ENCODE measurements at regions not wholly inside any gene's neighbourhood (a gene's known extent, or its start where the extent isn't known, plus 50 kb on each side); places are given as distances from the start of the nearest gene placed in this dataset.
"Not testable (repeated sequence)": the region's sequence is repeated elsewhere in the genome, so short reads cannot be mapped to it uniquely, and the experiment has no call there.

GRCh38 chr1:112836642-112837041 is 119.4 kb downstream of the SLC16A1 start:
- no peak for DNase-seq (ENCODE audit: low spot score)
- H3K36me3 ChIP-seq, result no peaks in the 10 kb centered on the region
- intact Hi-C loops (cut with DNase I), result no loop called here
- no peak overlapping the region for H3K4me3 ChIP-seq
- no peaks in the 10 kb centered on the region for H3K27me3 ChIP-seq (replicated peaks; ENCODE audit: insufficient read depth)
- no peak for TF ChIP-seq POLR2AphosphoS5 (IDR thresholded peaks at IDR 0.05)
- no peak for TF ChIP-seq CTCF (IDR thresholded peaks at IDR 0.05)
- no peak for TF ChIP-seq POLR2A (IDR thresholded peaks at IDR 0.05)
- 25% methylated on average over 3 of the region's 3 CpGs for WGBS
- H3K27ac ChIP-seq, result no peak overlapping the region
- no peaks in the 10 kb centered on the region for H3K9me3 ChIP-seq
- H3K4me1 ChIP-seq (replicated peaks), result no peaks in the 10 kb centered on the region

- Histone ChIP-seq H3K27me3 (replicated peaks; ENCODE audit: insufficient read depth) (no peaks in the 10 kb centered on the region), H3K27ac (no peak overlapping the region), H3K4me3 (no peak overlapping the region), H3K9me3 (no peaks in the 10 kb centered on the region), H3K4me1 (replicated peaks) (no peaks in the 10 kb centered on the region), H3K36me3 (no peaks in the 10 kb centered on the region)
- TF ChIP-seq POLR2A (IDR thresholded peaks at IDR 0.05), result no peak
- TF ChIP-seq POLR2AphosphoS5 (IDR thresholded peaks at IDR 0.05), result no peak
- TF ChIP-seq CTCF (IDR thresholded peaks at IDR 0.05), result no peak
- DNase-seq (ENCODE audit: low spot score), result no peak
- 73% methylated on average over 2 of the region's 2 CpGs for WGBS
- intact Hi-C loops (cut with DNase I), result no loop called here
Observed at GRCh38 chr1:112833806-112834205, 118.7 kb upstream of the PPM1J start.

DNA sequence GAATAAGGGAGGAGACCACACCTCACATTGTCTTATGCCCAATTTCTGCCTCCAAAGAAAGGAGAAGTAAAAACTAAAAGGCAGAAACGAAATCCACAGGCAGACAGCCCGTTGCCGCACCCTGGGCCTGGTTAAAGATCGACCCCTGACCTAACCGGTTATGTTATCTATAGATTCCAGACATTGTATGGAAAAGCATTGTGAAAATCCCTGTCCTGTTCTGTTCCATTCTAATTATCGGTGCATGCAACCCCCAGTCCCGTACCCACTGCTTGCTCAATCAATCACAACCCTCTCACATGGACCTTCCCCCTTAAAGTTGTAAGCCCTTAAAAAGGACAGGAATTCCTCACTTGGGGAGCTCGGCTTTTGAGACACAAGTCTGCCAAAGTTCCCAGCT is 117.1 kb upstream of the PPM1J start:
- H3K27ac ChIP-seq; H3K27me3 ChIP-seq (replicated peaks; ENCODE audit: insufficient read depth); H3K4me3 ChIP-seq; intact Hi-C loops (cut with DNase I); H3K9me3 ChIP-seq; DNase-seq (ENCODE audit: low spot score); H3K36me3 ChIP-seq; H3K4me1 ChIP-seq (replicated peaks): not testable (repeated sequence)
- WGBS, result 88% methylated on average over 8 of the region's 8 CpGs

GRCh38 chr1:112829691-112830090 is 114.6 kb upstream of the PPM1J start:
- DNase-seq (ENCODE audit: low spot score); H3K4me1 ChIP-seq (replicated peaks); intact Hi-C loops (cut with DNase I); H3K9me3 ChIP-seq; H3K27ac ChIP-seq; H3K4me3 ChIP-seq; H3K27me3 ChIP-seq (replicated peaks; ENCODE audit: insufficient read depth); H3K36me3 ChIP-seq: not testable (repeated sequence)
- 98% methylated on average over 3 of the region's 3 CpGs for WGBS

- H3K27me3 ChIP-seq (replicated peaks; ENCODE audit: insufficient read depth), result no peaks in the 10 kb centered on the region
- H3K4me1 ChIP-seq (replicated peaks), result no peaks in the 10 kb centered on the region
- no peak for DNase-seq (ENCODE audit: low spot score)
- H3K4me3 ChIP-seq, result no peak overlapping the region
- H3K9me3 ChIP-seq, result no peaks in the 10 kb centered on the region
- intact Hi-C loops (cut with DNase I), result no loop called here
- no peak for TF ChIP-seq POLR2A (IDR thresholded peaks at IDR 0.05)
- H3K36me3 ChIP-seq, result no peaks in the 10 kb centered on the region
- no peak overlapping the region for H3K27ac ChIP-seq
- WGBS, result 57% methylated on average over 2 of the region's 2 CpGs
Observed at GRCh38 chr1:112828716-112829115, 113.6 kb upstream of the PPM1J start.

DNA sequence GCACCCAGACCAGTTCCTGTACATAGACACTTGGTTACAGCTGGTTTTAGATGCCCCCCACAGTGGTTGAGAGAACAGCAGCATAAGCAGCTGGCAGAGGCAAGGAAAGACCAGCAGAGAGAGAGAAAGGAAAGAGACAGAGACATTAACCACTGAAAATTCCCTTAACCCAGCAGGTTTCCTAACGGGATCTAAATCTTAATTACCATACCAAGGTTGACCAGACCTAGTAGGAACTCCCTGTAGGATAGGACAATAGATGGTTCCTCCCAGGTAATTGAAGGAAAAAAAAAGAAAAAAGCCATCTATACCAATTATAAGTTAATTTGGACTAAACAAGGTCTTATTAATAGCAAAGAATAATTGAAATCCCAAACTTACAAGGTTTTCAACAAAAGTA is 112.3 kb upstream of the PPM1J start:
- H3K27me3 ChIP-seq (replicated peaks; ENCODE audit: insufficient read depth); H3K27ac ChIP-seq; H3K4me1 ChIP-seq (replicated peaks); H3K9me3 ChIP-seq; H3K36me3 ChIP-seq; DNase-seq (ENCODE audit: low spot score); intact Hi-C loops (cut with DNase I); H3K4me3 ChIP-seq: not testable (repeated sequence)
- 56% methylated on average over 1 of the region's 1 CpG for WGBS

DNA sequence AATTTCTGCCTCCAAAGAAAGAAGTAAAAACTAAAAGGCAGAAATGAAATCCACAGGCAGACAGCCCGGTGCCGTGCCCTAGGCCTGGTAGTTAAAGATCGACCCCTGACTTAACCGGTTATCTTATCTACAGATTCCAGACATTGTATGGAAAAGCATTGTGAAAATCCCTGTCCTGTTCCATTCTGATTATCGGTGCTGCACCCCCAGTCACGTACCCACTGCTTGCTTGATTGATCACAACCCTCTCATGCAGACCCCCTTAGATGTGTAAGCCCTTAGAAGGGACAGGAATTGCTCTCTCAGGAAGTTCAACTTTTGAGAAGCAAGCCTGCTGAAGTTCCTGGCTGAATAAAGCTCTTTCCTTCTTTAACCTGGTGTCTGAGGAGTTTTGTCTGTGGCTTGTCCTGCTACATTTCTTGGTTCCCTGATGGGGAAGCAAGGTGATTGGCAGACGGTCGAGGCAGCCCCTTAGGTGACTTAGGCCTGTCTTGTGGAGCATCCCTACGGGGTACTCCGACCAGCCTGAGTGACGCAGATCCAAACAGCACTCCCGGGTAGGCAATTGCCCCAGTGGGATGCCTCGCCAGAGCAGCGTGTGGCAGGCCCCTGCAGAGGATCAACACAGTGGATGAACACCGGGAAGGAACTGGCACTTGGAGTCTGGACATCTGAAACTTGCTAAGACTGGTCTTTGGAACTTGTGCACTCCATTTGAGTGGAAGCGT is 111.2 kb upstream of the PPM1J start:
- intact Hi-C loops (cut with DNase I), result no loop called here
- Histone ChIP-seq H3K4me1 (replicated peaks) (no peaks in the 10 kb centered on the region), H3K27ac (no peak overlapping the region), H3K9me3 (no peaks in the 10 kb centered on the region), H3K36me3 (no peaks in the 10 kb centered on the region), H3K27me3 (replicated peaks; ENCODE audit: insufficient read depth) (no peaks in the 10 kb centered on the region), H3K4me3 (no peak overlapping the region)
- no peak for DNase-seq (ENCODE audit: low spot score)
- 86% methylated on average over 16 of the region's 16 CpGs for WGBS
- TF ChIP-seq POLR2A (IDR thresholded peaks at IDR 0.05) (no peak), CTCF (IDR thresholded peaks at IDR 0.05) (no peak), POLR2AphosphoS5 (IDR thresholded peaks at IDR 0.05) (no peak)

DNA sequence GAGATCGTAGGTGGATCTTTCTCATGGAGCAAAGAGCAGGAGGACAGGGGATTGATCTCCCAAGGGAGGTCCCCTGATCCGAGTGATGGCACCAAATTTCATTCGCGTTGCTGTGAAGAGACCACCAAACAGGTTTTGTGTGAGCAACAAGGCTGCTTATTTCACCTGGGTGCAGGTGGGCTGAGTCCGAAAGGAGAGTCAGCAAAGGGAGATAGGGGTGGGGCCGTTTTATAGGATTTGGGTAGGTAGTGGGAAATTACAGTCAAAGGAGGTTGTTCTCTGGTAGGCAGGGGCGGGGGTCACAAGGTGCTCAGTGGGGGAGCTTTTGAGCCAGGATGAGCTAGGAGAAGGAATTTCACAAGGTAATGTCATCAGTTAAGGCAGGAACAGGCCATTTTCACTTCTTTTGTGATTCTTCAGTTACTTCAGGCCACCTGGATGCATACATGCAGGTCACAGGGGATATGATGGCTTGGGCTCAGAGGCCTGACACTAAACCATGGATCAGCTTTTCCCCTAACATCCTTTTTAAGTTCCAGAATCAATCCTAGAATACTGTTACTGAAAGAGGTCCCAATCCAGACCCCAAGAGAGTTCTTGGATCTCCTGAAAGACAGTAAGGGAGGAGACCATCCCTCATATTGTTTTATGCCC is 110.6 kb upstream of the PPM1J start:
- H3K4me3 ChIP-seq; H3K27me3 ChIP-seq (replicated peaks; ENCODE audit: insufficient read depth); H3K4me1 ChIP-seq (replicated peaks); intact Hi-C loops (cut with DNase I); DNase-seq (ENCODE audit: low spot score); H3K36me3 ChIP-seq; H3K27ac ChIP-seq; H3K9me3 ChIP-seq: not testable (repeated sequence)
- 79% methylated on average over 7 of the region's 7 CpGs for WGBS

DNA sequence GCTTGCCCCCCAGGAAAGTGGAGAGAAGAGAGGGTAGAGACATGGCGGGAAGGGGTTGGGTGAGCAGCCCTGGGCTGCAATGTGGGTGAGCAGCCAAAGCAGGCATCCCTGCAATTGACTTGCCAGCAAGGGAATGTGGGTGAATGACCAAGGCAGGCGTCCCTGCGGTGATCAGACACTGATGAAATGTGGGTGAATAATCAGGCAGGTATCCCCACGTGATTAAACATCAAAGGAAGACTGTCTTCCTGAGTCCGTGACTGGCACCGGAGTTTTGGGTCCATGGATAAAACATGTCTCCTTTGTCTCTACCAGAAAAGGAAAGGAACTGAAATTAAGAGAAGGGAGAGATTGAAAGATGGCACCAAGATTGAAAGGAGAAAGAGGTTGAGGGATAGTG is 109.9 kb upstream of the PPM1J start:
- H3K27me3 ChIP-seq (replicated peaks; ENCODE audit: insufficient read depth); H3K4me3 ChIP-seq; H3K36me3 ChIP-seq; DNase-seq (ENCODE audit: low spot score); H3K4me1 ChIP-seq (replicated peaks); H3K27ac ChIP-seq; H3K9me3 ChIP-seq; intact Hi-C loops (cut with DNase I): not testable (repeated sequence)
- 82% methylated on average over 6 of the region's 6 CpGs for WGBS
